HG03045 (cell line): ENCODE measurements at regions not wholly inside any gene's neighbourhood (a gene's known extent, or its start where the extent isn't known, plus 50 kb on each side); places are given as distances from the start of the nearest gene placed in this dataset.
A peak's percentile ranks its signal among the peaks of the same experiment; 100 is the strongest.

Experiments
- ATAC-seq: cut with Tn5 transposase; IDR thresholded peaks from one replicate; pipeline ENCODE4 v1.9.1; 2021; ENCODE audit warnings: mild to moderate bottlenecking, moderate library complexity; ENCODE audit not compliant: unreplicated experiment

- no peak for ATAC-seq
Measured at GRCh38 chr2:62304429-62305417, 108.8 kb downstream of the B3GNT2 start.

GRCh38 chr2:62303788-62304187, 107.9 kb downstream of the B3GNT2 start:
- no peak for ATAC-seq

- ATAC-seq, result no peak
Measured at GRCh38 chr2:62302631-62303435, 106.9 kb downstream of the B3GNT2 start.

GRCh38 chr2:62300925-62301324, 105.0 kb downstream of the B3GNT2 start:
- ATAC-seq, result no peak

GRCh38 chr2:62297624-62298010, 101.7 kb downstream of the B3GNT2 start:
- ATAC-seq, result no peak

- ATAC-seq, result no peak
Measured at GRCh38 chr2:62296832-62297623, 101.1 kb downstream of the B3GNT2 start.

- no peak for ATAC-seq
Measured at GRCh38 chr2:62296034-62296831, 100.3 kb downstream of the B3GNT2 start.

- no peak for ATAC-seq
Measured at GRCh38 chr2:62293490-62294271, 97.8 kb downstream of the B3GNT2 start.

GRCh38 chr2:62293151-62293489, 97.2 kb downstream of the B3GNT2 start:
- no peak for ATAC-seq

- no peak for ATAC-seq
Measured at GRCh38 chr2:62292190-62292589, 96.3 kb downstream of the B3GNT2 start.

GRCh38 chr2:62291517-62292137, 95.7 kb downstream of the B3GNT2 start:
- no peak for ATAC-seq

GRCh38 chr2:62291052-62291451, 95.1 kb downstream of the B3GNT2 start:
- no peak for ATAC-seq

- peak; percentile 60 for ATAC-seq
Measured at GRCh38 chr2:62287899-62288880, 92.3 kb downstream of the B3GNT2 start.

- no peak for ATAC-seq
Measured at GRCh38 chr2:62287282-62287681, 91.4 kb downstream of the B3GNT2 start.

GRCh38 chr2:62286089-62286785, 90.3 kb downstream of the B3GNT2 start:
- ATAC-seq, result no peak

GRCh38 chr2:62284980-62285379, 89.1 kb downstream of the B3GNT2 start:
- no peak for ATAC-seq

- no peak for ATAC-seq
Measured at GRCh38 chr2:62284471-62284870, 88.6 kb downstream of the B3GNT2 start.
